ENCODE measurements at regions not wholly inside any gene's neighbourhood (a gene's known extent, or its start where the extent isn't known, plus 50 kb on each side); places are given as distances from the start of the nearest gene placed in this dataset.
"Not testable (repeated sequence)": the region's sequence is repeated elsewhere in the genome, so short reads cannot be mapped to it uniquely, and the experiment has no call there.

DNA sequence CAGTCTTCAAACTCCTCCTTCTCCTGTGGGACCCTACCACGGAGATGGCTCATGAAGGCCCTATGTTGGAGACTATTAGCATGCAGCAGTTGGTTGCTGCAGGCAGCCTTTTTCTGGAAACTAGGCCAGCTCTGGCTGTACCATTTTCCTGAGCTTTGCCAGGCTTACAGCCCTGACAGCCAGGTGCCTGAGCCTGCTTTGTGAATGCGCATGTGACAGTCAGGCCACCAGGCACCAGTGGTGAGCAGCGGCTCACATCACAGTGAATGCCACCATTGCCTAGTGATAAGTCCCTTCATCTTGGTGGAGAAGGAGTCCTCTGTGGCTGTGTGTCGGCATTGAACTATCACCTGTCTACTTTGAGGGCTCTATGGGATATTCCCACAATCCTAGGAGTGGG is 982.4 kb upstream of the DEFB115 start:
- not testable (repeated sequence) for TF ChIP-seq POLR2A, EP300 (IDR thresholded peaks at IDR 0.05)
- TF ChIP-seq, protein P1, sequence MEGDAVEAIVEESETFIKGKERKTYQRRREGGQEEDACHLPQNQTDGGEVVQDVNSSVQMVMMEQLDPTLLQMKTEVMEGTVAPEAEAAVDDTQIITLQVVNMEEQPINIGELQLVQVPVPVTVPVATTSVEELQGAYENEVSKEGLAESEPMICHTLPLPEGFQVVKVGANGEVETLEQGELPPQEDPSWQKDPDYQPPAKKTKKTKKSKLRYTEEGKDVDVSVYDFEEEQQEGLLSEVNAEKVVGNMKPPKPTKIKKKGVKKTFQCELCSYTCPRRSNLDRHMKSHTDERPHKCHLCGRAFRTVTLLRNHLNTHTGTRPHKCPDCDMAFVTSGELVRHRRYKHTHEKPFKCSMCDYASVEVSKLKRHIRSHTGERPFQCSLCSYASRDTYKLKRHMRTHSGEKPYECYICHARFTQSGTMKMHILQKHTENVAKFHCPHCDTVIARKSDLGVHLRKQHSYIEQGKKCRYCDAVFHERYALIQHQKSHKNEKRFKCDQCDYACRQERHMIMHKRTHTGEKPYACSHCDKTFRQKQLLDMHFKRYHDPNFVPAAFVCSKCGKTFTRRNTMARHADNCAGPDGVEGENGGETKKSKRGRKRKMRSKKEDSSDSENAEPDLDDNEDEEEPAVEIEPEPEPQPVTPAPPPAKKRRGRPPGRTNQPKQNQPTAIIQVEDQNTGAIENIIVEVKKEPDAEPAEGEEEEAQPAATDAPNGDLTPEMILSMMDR (IDR thresholded peaks at IDR 0.05), result not testable (repeated sequence)

Measured in tibial nerve (tissue), 4 donors.